Skeletal muscle tissue (tissue), 3 donors: ENCODE measurements at regions not wholly inside any gene's neighbourhood (a gene's known extent, or its start where the extent isn't known, plus 50 kb on each side); places are given as distances from the start of the nearest gene placed in this dataset.

Experiments
- H3K27ac ChIP-seq: one replicate; pipeline ENCODE4 v1.7.0; 2013; ENCODE audit warnings: mild to moderate bottlenecking, low read depth, low read length, inconsistent platforms
- H3K27me3 ChIP-seq, 3 donors: one replicate each; pipeline ENCODE4 v1.7.0; 2013; ENCODE audit warnings: low read length in 3 of 3; ENCODE audit not compliant: control insufficient read depth in 3 of 3, insufficient read depth in 3 of 3
- H3K36me3 ChIP-seq, 3 donors: one replicate each; pipeline ENCODE4 v1.7.0; 2013; ENCODE audit warnings: low read length in 3 of 3; ENCODE audit not compliant: control insufficient read depth in 3 of 3, insufficient read depth in 3 of 3
- H3K4me1 ChIP-seq, 3 donors: one replicate each; pipeline ENCODE4 v1.7.0; 2013; ENCODE audit warnings: low read length in 3 of 3, mild to moderate bottlenecking in 3 of 3; ENCODE audit not compliant: control insufficient read depth in 3 of 3, insufficient read depth in 3 of 3
- H3K4me3 ChIP-seq, 3 donors: one replicate each; pipeline ENCODE4 v1.7.0; 2013; ENCODE audit warnings: low read length in 3 of 3
- H3K9ac ChIP-seq, 3 donors: one replicate each; pipeline ENCODE4 v1.7.0; 2013; ENCODE audit warnings: low read length in 3 of 3, mild to moderate bottlenecking in 3 of 3, moderate library complexity in 2 of 3, low read depth in 1 of 3
- H3K9me3 ChIP-seq, 3 donors: one replicate each; pipeline ENCODE4 v1.7.0; 2013; ENCODE audit warnings: low read length in 3 of 3; ENCODE audit not compliant: control insufficient read depth in 3 of 3
- donor health status: Osteomylitis.

- Histone ChIP-seq H3K36me3 (no peaks in the 10 kb centered on the region), H3K27ac (no peak overlapping the region), H3K4me1 (no peaks in the 10 kb centered on the region), H3K4me3 (no peak overlapping the region), H3K9me3 (no peaks in the 10 kb centered on the region), H3K27me3 (no peaks in the 10 kb centered on the region), H3K9ac (no peak overlapping the region)
These were observed 371.5 kb downstream of the LRIG3 start for GRCh38 chr12:58548801-58549200.

GRCh38 chr12:58554522-58555157, 365.7 kb downstream of the LRIG3 start:
- Histone ChIP-seq H3K9ac (no peak overlapping the region), H3K9me3 (peaks cover 0 to 4% (median 0%) of the 10 kb centered on the region in 3 donors), H3K27ac (no peak overlapping the region), H3K4me3 (no peak overlapping the region), H3K27me3 (no peaks in the 10 kb centered on the region), H3K4me1 (no peaks in the 10 kb centered on the region), H3K36me3 (no peaks in the 10 kb centered on the region)

DNA sequence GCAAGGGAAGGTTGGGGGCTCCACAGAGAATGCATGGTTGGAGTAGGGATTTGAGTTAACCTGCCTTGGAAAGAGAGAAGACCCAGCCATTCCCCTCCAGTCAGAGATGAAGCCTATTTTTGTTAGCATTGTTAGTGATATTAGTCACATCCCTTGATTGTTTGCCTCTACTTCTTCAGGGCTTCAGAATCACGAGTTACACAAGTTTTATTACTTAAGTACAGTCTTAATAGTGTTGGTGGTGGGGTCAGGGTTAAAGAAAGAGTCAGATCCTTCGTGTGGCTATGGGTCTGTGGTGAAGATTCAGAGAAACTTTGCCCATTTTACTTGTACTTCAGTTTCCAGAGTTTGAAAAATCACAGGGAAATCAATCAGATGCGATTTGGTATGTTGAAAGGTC, 363.1 kb downstream of the LRIG3 start:
- Histone ChIP-seq H3K9ac (no peak overlapping the region), H3K4me3 (no peak overlapping the region), H3K4me1 (no peaks in the 10 kb centered on the region), H3K9me3 (peaks cover 0 to 4% (median 0%) of the 10 kb centered on the region in 3 donors), H3K27ac (no peak overlapping the region), H3K36me3 (no peaks in the 10 kb centered on the region), H3K27me3 (no peaks in the 10 kb centered on the region)

DNA sequence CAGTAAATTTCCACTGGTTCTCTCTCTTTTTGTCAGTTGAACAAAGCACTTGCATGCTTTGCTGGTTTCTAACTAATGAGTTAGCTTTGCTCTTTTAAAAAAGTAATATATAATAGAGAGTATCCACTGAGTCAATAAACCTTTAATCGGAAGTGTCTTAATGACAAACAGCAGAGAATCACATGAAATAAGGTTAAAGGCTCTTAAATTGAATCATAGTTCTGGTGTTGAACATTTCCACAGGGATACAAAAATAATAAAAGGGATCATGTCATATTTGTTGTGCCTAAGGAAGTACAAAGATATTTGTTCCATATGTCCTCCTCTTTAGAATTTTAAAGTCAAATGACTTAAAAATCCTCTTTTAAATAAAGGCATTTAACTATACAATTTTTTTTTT, 362.6 kb downstream of the LRIG3 start:
- H3K27ac ChIP-seq: no peak overlapping the region
- H3K27me3 ChIP-seq: no peaks in the 10 kb centered on the region
- no peaks in the 10 kb centered on the region for H3K4me1 ChIP-seq
- peaks cover 0 to 4% (median 0%) of the 10 kb centered on the region in 3 donors for H3K9me3 ChIP-seq
- H3K36me3 ChIP-seq: no peaks in the 10 kb centered on the region
- H3K4me3 ChIP-seq: no peak overlapping the region
- no peak overlapping the region for H3K9ac ChIP-seq

GRCh38 chr12:58563621-58564020, 356.7 kb downstream of the LRIG3 start:
- Histone ChIP-seq H3K4me3 (no peak overlapping the region), H3K27ac (no peak overlapping the region), H3K9me3 (no peaks in the 10 kb centered on the region), H3K36me3 (no peaks in the 10 kb centered on the region), H3K27me3 (no peaks in the 10 kb centered on the region), H3K4me1 (no peaks in the 10 kb centered on the region), H3K9ac (no peak overlapping the region)

DNA sequence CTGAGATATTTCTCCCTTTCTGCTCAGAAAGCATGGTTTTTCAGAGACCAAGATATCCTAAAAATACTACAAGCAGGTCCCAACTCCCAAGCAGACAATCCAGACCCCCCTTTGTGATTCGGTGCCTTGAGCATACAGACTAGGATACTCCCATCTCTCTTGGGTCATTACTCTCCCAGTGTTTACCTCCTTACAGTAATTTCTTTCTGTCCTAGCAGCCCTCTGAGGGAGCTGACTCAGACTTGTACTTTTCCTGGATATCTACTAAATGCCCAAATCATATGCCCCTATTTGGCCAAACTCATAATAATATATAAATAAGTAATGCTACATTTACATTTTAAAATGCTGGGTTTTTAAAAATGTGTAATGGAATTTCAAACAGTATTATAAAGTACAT, 355.6 kb downstream of the LRIG3 start:
- no peaks in the 10 kb centered on the region for H3K4me1 ChIP-seq
- H3K9ac ChIP-seq: no peak overlapping the region
- H3K9me3 ChIP-seq: no peaks in the 10 kb centered on the region
- no peaks in the 10 kb centered on the region for H3K27me3 ChIP-seq
- no peak overlapping the region for H3K27ac ChIP-seq
- no peak overlapping the region for H3K4me3 ChIP-seq
- H3K36me3 ChIP-seq: no peaks in the 10 kb centered on the region

- H3K27me3 ChIP-seq: no peaks in the 10 kb centered on the region
- H3K4me3 ChIP-seq: no peak overlapping the region
- H3K36me3 ChIP-seq: no peaks in the 10 kb centered on the region
- H3K9ac ChIP-seq: no peak overlapping the region
- H3K27ac ChIP-seq: no peak overlapping the region
- H3K9me3 ChIP-seq: no peaks in the 10 kb centered on the region
- no peaks in the 10 kb centered on the region for H3K4me1 ChIP-seq
These were observed 353.7 kb downstream of the LRIG3 start for GRCh38 chr12:58566599-58566998.

GRCh38 chr12:58567189-58567588, 353.1 kb downstream of the LRIG3 start:
- no peaks in the 10 kb centered on the region for H3K36me3 ChIP-seq
- no peaks in the 10 kb centered on the region for H3K9me3 ChIP-seq
- no peak overlapping the region for H3K4me3 ChIP-seq
- no peak overlapping the region for H3K9ac ChIP-seq
- H3K4me1 ChIP-seq: no peaks in the 10 kb centered on the region
- no peaks in the 10 kb centered on the region for H3K27me3 ChIP-seq
- no peak overlapping the region for H3K27ac ChIP-seq

DNA sequence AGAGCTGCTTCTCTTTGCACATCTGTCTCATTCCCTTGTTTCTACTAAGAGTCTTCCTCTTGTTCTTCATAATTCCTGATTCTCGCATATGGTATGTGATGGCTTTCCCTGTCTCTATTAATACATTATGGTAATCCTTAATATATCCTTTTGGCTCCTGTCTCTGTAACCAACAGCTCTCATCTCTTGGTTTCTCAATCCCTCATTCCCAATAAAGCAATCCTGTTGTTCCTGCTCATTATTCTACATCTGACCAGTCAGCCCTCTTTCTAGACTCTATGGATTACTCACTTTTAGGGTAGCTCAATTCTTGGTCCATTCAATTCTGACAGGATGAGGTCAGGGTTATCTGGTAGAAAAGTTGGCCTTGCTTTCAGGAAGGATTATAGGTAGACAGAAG, 349.9 kb downstream of the LRIG3 start:
- Histone ChIP-seq H3K4me1 (peaks cover 0 to 3% (median 0%) of the 10 kb centered on the region in 3 donors), H3K36me3 (no peaks in the 10 kb centered on the region), H3K9me3 (no peaks in the 10 kb centered on the region), H3K4me3 (no peak overlapping the region), H3K9ac (no peak overlapping the region), H3K27me3 (no peaks in the 10 kb centered on the region), H3K27ac (no peak overlapping the region)

GRCh38 chr12:58575256-58575655, 345.0 kb downstream of the LRIG3 start:
- H3K9ac ChIP-seq: peak overlapping the region in 1 of 3 donors; percentile 22

More at GRCh38 chr12:58575256-58575655, 345.0 kb downstream of the LRIG3 start:
- Histone ChIP-seq H3K4me1 (peaks cover 0 to 4% (median 0%) of the 10 kb centered on the region in 3 donors), H3K9me3 (no peaks in the 10 kb centered on the region), H3K27ac (no peak overlapping the region), H3K27me3 (no peaks in the 10 kb centered on the region), H3K36me3 (no peaks in the 10 kb centered on the region), H3K4me3 (peak overlapping the region in 1 of 3 donors; percentile 2)
